HCT116 (cell line): ENCODE measurements at regions not wholly inside any gene's neighbourhood (a gene's known extent, or its start where the extent isn't known, plus 50 kb on each side); places are given as distances from the start of the nearest gene placed in this dataset.

ENCODE experiments used
- ATAC-seq: fragments of 200-7000 bp; cut with Tn5 transposase; 2 replicates; pipeline ENCODE4 v1.9.1; 2020; ENCODE audit warnings: mild to moderate bottlenecking, moderate library complexity
- BruUV-seq: library from RNA; stranded (reverse); fragments of 400-500 nt; replicated peaks from 2 replicates; lab custom pipeline; 2021; lab: Mats Ljungman, UMichigan
- CTCF ChIA-PET: fragments of 300-600 bp; sonication (Branson Sonifier 250); formaldehyde crosslinking; loops from one replicate; lab custom pipeline; 2021; ENCODE audit warnings: antibody characterized with exemption; lab: Charles Lee
- POLR2A ChIA-PET: fragments of 300-600, 350-600 bp; sonication (Branson Sonifier 250); formaldehyde crosslinking; loops from one replicate; lab custom pipeline; 2021; ENCODE audit warnings: antibody characterized with exemption; lab: Charles Lee
- RAD21 ChIA-PET, 2 experiments: fragments of 300-600 bp; sonication (Branson Sonifier 250); formaldehyde crosslinking; loops; one replicate each; lab custom pipeline; 2023; ENCODE audit warnings: low total read pairs in 2 of 2; ENCODE audit not compliant: uncharacterized antibody in 2 of 2, unreplicated experiment in 2 of 2, low non-redundant PET in 1 of 2; lab: Charles Lee
- DNase-seq: peaks from one replicate; pipeline ENCODE4 v3.0.0-alpha.2; 2010; ENCODE audit warnings: low read depth, low spot score
- H2AFZ ChIP-seq: fragments of 200-600 bp; shearing (Covaris generic), sonication (generic); 2 replicates; pipeline ENCODE4 v1.6.1; 2017; ENCODE audit warnings: low read depth, mixed run types, mixed read lengths, antibody characterized with exemption, low read length; ENCODE audit not compliant: poor library complexity, severe bottlenecking
- H3K27ac ChIP-seq: 2 replicates; pipeline ENCODE4 v1.5.1; 2012; ENCODE audit warnings: low read depth, low read length
- H3K27me3 ChIP-seq: fragments of 200-600 bp; sonication (generic); 2 replicates; pipeline ENCODE4 v1.6.1; 2016; ENCODE audit warnings: mixed run types, low read length, mixed read lengths; ENCODE audit not compliant: insufficient read depth
- H3K36me3 ChIP-seq, 2 experiments: fragments of 200-500 bp in 1 of 2; fragments of 200-600 bp in 1 of 2; sonication (Bioruptor generic) in 1 of 2; sonication (generic) in 1 of 2; 2 replicates each; pipeline versions ENCODE4 v1.5.1 to v1.6.1; 2014 to 2016; ENCODE audit warnings: low read length in 2 of 2, inconsistent platforms in 1 of 2, mixed read lengths in 1 of 2, mixed run types in 1 of 2; ENCODE audit not compliant: insufficient read depth in 2 of 2, control insufficient read depth in 1 of 2
- H3K4me1 ChIP-seq, 2 experiments: fragments of 200-600 bp in 1 of 2; sonication (generic) in 1 of 2; 2 replicates each; pipeline versions ENCODE4 v1.5.1 to v1.6.1; 2012 to 2017; ENCODE audit warnings: low read length in 2 of 2, inconsistent platforms in 1 of 2, mild to moderate bottlenecking in 1 of 2, mixed read lengths in 1 of 2, mixed run types in 1 of 2, moderate library complexity in 1 of 2; ENCODE audit not compliant: insufficient read depth in 2 of 2, control insufficient read depth in 1 of 2
- H3K4me2 ChIP-seq: fragments of 200-600 bp; sonication (generic); 2 replicates; pipeline ENCODE4 v1.6.1; 2017; ENCODE audit warnings: mixed run types, low read length, mixed read lengths
- H3K4me3 ChIP-seq, 2 experiments: fragments of 200-600 bp in 1 of 2; sonication (generic) in 1 of 2; replicated peaks in 1 of 2; 2 replicates each; pipeline ENCODE4 v1.5.1; 2011 to 2016; ENCODE audit warnings: low read length in 2 of 2, control low read depth in 1 of 2, low read depth in 1 of 2, mild to moderate bottlenecking in 1 of 2, mixed read lengths in 1 of 2, mixed run types in 1 of 2
- H3K79me2 ChIP-seq: fragments of 200-600 bp; sonication (generic); 2 replicates; pipeline ENCODE4 v1.6.1; 2017; ENCODE audit warnings: mild to moderate bottlenecking, mixed run types, low read length, moderate library complexity, mixed read lengths; ENCODE audit not compliant: insufficient read depth
- H3K9ac ChIP-seq: fragments of 200-600 bp; sonication (generic); 2 replicates; pipeline ENCODE4 v1.6.1; 2016; ENCODE audit warnings: low read length, mixed read lengths
- H3K9me2 ChIP-seq: fragments of 200-600 bp; sonication (generic), shearing (Covaris generic); 2 replicates; pipeline ENCODE4 v1.6.1; 2017; ENCODE audit warnings: mixed run types, mild to moderate bottlenecking, moderate library complexity; ENCODE audit not compliant: insufficient read depth
- H3K9me3 ChIP-seq, 2 experiments: fragments of 200-500 bp in 1 of 2; fragments of 200-600 bp in 1 of 2; sonication (Bioruptor generic) in 1 of 2; sonication (generic) in 1 of 2; 2 replicates each; pipeline ENCODE4 v1.6.1; 2014 to 2017; ENCODE audit warnings: low read length in 2 of 2, mixed read lengths in 2 of 2, inconsistent platforms in 1 of 2, low read depth in 1 of 2, mild to moderate bottlenecking in 1 of 2, mixed run types in 1 of 2, moderate library complexity in 1 of 2; ENCODE audit not compliant: control insufficient read depth in 1 of 2, insufficient read depth in 1 of 2
- H4K20me1 ChIP-seq: fragments of 200-600 bp; sonication (generic), shearing (Covaris generic); 2 replicates; pipeline ENCODE4 v1.6.1; 2017; ENCODE audit warnings: mixed run types, mild to moderate bottlenecking, moderate library complexity; ENCODE audit not compliant: insufficient read depth
- CBX3 ChIP-seq: IDR thresholded peaks from 2 replicates; pipeline ENCODE4 v1.6.1; 2012; ENCODE audit warnings: low read depth
- CEBPB ChIP-seq: IDR thresholded peaks from 2 replicates; pipeline ENCODE4 v1.6.1; 2012; ENCODE audit warnings: low read depth
- CTCF ChIP-seq, 3 experiments: fragments of 200-600 bp in 1 of 3; sonication (generic) in 1 of 3; IDR thresholded peaks in 2 of 3; conservative IDR thresholded peaks in 1 of 3; 2 replicates each; pipeline ENCODE4 v1.5.1; 2012 to 2017; ENCODE audit warnings: low read depth in 2 of 3, low read length in 2 of 3, antibody characterized with exemption in 1 of 3, borderline replicate concordance in 1 of 3, control low read depth in 1 of 3, mild to moderate bottlenecking in 1 of 3, mixed read lengths in 1 of 3, mixed run types in 1 of 3, moderate library complexity in 1 of 3; ENCODE audit not compliant: insufficient read depth in 1 of 3
- EGR1 ChIP-seq: IDR thresholded peaks from 2 replicates; pipeline ENCODE4 v1.6.1; 2012; ENCODE audit warnings: low read depth
- EZH2 ChIP-seq: fragments of 200-600 bp; sonication (generic); IDR thresholded peaks from 2 replicates; pipeline ENCODE4 v1.6.1; 2017; ENCODE audit warnings: antibody characterized with exemption, mixed run types
- EZH2phosphoT487 ChIP-seq: fragments of 200-600 bp; IDR thresholded peaks from 2 replicates; pipeline ENCODE4 v1.6.1; 2018; ENCODE audit warnings: antibody characterized with exemption, borderline replicate concordance
- JUND ChIP-seq: IDR thresholded peaks from 2 replicates; pipeline ENCODE4 v1.6.1; 2012
- MAX ChIP-seq: IDR thresholded peaks from 2 replicates; pipeline ENCODE4 v1.6.1; 2012
- POLR2A ChIP-seq: IDR thresholded peaks from 2 replicates; pipeline ENCODE4 v1.7.0; 2011; ENCODE audit warnings: borderline replicate concordance; ENCODE audit not compliant: insufficient read depth, insufficient read length; ENCODE audit errors: extremely low read depth
- RAD21 ChIP-seq: IDR thresholded peaks from 2 replicates; pipeline ENCODE4 v1.6.1; 2012; ENCODE audit warnings: low read depth, mild to moderate bottlenecking
- REST ChIP-seq: IDR thresholded peaks from 2 replicates; pipeline ENCODE4 v1.6.1; 2012; ENCODE audit warnings: low read depth
- SIN3A ChIP-seq: IDR thresholded peaks from 2 replicates; pipeline ENCODE4 v1.6.1; 2012; ENCODE audit warnings: low read depth
- SP1 ChIP-seq: IDR thresholded peaks from 2 replicates; pipeline ENCODE4 v1.6.1; 2012; ENCODE audit warnings: low read depth
- SRF ChIP-seq: IDR thresholded peaks from 2 replicates; pipeline ENCODE4 v1.6.1; 2012; ENCODE audit warnings: low read depth
- TCF7L2 ChIP-seq: IDR thresholded peaks from 2 replicates; pipeline ENCODE4 v1.7.0; 2011; ENCODE audit warnings: borderline replicate concordance, inconsistent platforms; ENCODE audit not compliant: insufficient read depth, insufficient read length; ENCODE audit errors: extremely low read depth
- YY1 ChIP-seq: IDR thresholded peaks from 2 replicates; pipeline ENCODE4 v1.6.1; 2011; ENCODE audit warnings: low read length, low read depth, moderate library complexity, mild to moderate bottlenecking; ENCODE audit not compliant: insufficient replicate concordance; ENCODE audit errors: extremely low read depth
- ZBTB33 ChIP-seq: IDR thresholded peaks from 2 replicates; pipeline ENCODE4 v1.6.1; 2011; ENCODE audit warnings: mild to moderate bottlenecking, low read length, moderate library complexity; ENCODE audit not compliant: insufficient replicate concordance; ENCODE audit errors: extremely low read depth
- ZFX ChIP-seq: fragments of 450-650 bp; IDR thresholded peaks from 2 replicates; pipeline ENCODE4 v1.6.1; 2017
- intact Hi-C: fragments of 100-400 bp; cut with micrococcal nuclease; formaldehyde crosslinking; loops from 2 replicates; pipeline ENCODE4 v1.10.0; 2022

GRCh38 chr12:131221061-131221956, 267.6 kb downstream of the ADGRD1 start:
- Histone ChIP-seq H3K27me3 (no peaks in the 10 kb centered on the region), H3K79me2 (no peaks in the 10 kb centered on the region), H3K27ac (no peak overlapping the region), H3K9me2 (no peaks in the 10 kb centered on the region), H4K20me1 (no peaks in the 10 kb centered on the region), H3K36me3 (no peaks in the 10 kb centered on the region), H2AFZ (no peak overlapping the region), H3K4me1 (peaks cover 12 to 24% of the 10 kb centered on the region in 2 experiments; a peak in 3 of 4 replicates), H3K4me2 (no peak overlapping the region), H3K9ac (no peak overlapping the region), H3K4me3 (no peak overlapping the region), H3K9me3 (no peaks in the 10 kb centered on the region)
- BruUV-seq = no TSS peak
- ATAC-seq (no peak), DNase-seq (no peak)
- ChIA-PET CTCF (no interaction called here), POLR2A (no interaction called here), RAD21 (no interaction called here)
- intact Hi-C loops = no loop called here
- no peak for TF ChIP-seq CBX3
- no peak for TF ChIP-seq CTCF (IDR thresholded peaks at IDR 0.05 in 2 of 3, conservative IDR thresholded peaks at IDR 0.05 in 1 of 3; ENCODE audit: borderline replicate concordance in 1 of 3, insufficient read depth in 1 of 3, low read depth in 2 of 3, low read length in 2 of 3)
- no peak for TF ChIP-seq CEBPB
- TF ChIP-seq ZFX = no peak
- no peak for TF ChIP-seq RAD21
- TF ChIP-seq YY1 = no peak
- no peak for TF ChIP-seq TCF7L2
- no peak for TF ChIP-seq JUND
- no peak for TF ChIP-seq MAX
- TF ChIP-seq SRF = no peak
- no peak for TF ChIP-seq EZH2phosphoT487
- no peak for TF ChIP-seq ZBTB33
- no peak for TF ChIP-seq EGR1
- no peak for TF ChIP-seq SP1
- TF ChIP-seq SIN3A = no peak
- no peak for TF ChIP-seq EZH2
- no peak for TF ChIP-seq REST
- TF ChIP-seq POLR2A = no peak
